HS-27A (cell line): ENCODE measurements at regions not wholly inside any gene's neighbourhood (a gene's known extent, or its start where the extent isn't known, plus 50 kb on each side); places are given as distances from the start of the nearest gene placed in this dataset.

Source experiments
- DNase-seq: peaks from one replicate; pipeline ENCODE4 v3.0.0-alpha.2; 2012; ENCODE audit warnings: low read depth, missing footprints

- no peak for DNase-seq
Observed at GRCh38 chr17:56096026-56096810, 57.1 kb upstream of the ANKFN1 start.

GRCh38 chr17:56098746-56099145, 54.5 kb upstream of the ANKFN1 start:
- no peak for DNase-seq

- no peak for DNase-seq
Observed at GRCh38 chr17:56099649-56100048, 53.6 kb upstream of the ANKFN1 start.
